ENCODE measurements at regions not wholly inside any gene's neighbourhood (a gene's known extent, or its start where the extent isn't known, plus 50 kb on each side); places are given as distances from the start of the nearest gene placed in this dataset.

- TF ChIP-seq TAF1 (IDR thresholded peaks at IDR 0.05; ENCODE audit: borderline replicate concordance, low read depth, low read length) (no peak), POLR2A (IDR thresholded peaks at IDR 0.05; ENCODE audit: low read depth, low read length) (no peak)
Observed at GRCh38 chr1:96233422-96233821, 488.2 kb upstream of the PTBP2 start.

Measured in GM12892 (cell line).